ENCODE measurements at regions not wholly inside any gene's neighbourhood (a gene's known extent, or its start where the extent isn't known, plus 50 kb on each side); places are given as distances from the start of the nearest gene placed in this dataset.
"Not testable (repeated sequence)": the region's sequence is repeated elsewhere in the genome, so short reads cannot be mapped to it uniquely, and the experiment has no call there.

GRCh38 chr6:169378620-169379381, 125.2 kb upstream of the THBS2 start:
- DNase-seq = no peak

GRCh38 chr6:169376458-169376857, 122.8 kb upstream of the THBS2 start:
- DNase-seq = no peak

- DNase-seq = no peak
Observed at GRCh38 chr6:169372589-169372988, 118.9 kb upstream of the THBS2 start.

- DNase-seq = peak; percentile 52
Observed at GRCh38 chr6:169371344-169372127, 117.9 kb upstream of the THBS2 start.

GRCh38 chr6:169370666-169371343, 117.2 kb upstream of the THBS2 start:
- no peak for DNase-seq

DNA sequence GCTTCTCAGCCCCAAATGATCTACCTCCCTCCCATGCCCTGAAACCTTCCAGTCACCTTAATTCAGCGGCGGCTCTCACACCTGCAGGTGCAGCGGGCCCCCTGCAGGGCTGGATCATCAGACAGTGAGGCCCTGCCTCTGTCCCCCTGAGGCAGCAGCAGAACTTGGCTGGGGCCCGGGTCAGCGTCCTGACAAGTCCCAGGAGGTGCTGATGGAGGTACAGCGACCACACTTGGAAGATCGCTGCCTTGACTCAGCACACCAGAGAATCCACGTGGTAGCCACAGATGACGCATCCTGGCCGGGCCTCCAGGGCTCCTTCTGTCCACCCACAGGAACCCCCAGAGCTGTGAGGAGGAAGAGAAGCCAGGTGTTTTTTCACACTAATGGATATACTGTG, 116.4 kb upstream of the THBS2 start:
- no peak for DNase-seq

DNA sequence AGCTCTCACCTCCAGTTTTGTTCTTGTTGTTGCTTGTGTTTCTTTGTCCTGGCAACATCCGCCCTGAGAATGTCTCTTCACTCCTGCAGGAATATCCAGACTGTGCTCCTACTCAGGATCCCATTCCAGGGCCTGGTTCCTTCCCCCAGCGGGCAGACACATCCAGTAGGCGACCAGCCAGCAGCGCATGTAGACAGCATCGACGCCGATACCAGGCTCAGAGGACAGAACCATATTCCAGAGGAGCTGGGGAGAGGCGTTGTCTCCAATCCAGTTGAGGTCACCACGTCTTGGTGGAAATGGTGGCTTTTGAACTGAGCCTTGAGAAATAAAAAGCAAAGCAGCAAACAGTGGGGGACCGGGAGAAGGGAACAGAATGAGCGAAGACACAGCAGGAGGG, 114.6 kb upstream of the THBS2 start:
- no peak for DNase-seq

DNA sequence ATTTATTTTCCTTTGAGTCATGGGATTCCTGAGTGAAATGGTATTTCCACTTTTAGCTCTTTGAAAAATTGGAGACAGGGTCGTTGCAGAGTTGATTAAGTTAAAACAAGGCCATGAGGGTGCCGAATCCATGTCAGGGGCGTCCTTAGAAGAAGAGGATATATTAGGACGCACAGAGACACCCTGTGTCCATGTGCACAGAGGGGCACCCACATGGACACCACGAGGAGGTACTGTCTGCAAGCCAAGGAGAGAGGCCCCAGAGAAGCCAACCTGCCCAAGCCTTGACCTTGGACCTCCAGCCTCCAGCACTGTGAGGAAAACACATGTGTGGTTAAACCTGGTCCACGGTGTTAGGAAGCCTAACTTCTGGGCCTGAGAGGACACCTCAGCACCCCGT, 113.9 kb upstream of the THBS2 start:
- DNase-seq = no peak

GRCh38 chr6:169366258-169366901, 112.7 kb upstream of the THBS2 start:
- no peak for DNase-seq

- no peak for DNase-seq
Observed at GRCh38 chr6:169365567-169366257, 112.1 kb upstream of the THBS2 start.

DNA sequence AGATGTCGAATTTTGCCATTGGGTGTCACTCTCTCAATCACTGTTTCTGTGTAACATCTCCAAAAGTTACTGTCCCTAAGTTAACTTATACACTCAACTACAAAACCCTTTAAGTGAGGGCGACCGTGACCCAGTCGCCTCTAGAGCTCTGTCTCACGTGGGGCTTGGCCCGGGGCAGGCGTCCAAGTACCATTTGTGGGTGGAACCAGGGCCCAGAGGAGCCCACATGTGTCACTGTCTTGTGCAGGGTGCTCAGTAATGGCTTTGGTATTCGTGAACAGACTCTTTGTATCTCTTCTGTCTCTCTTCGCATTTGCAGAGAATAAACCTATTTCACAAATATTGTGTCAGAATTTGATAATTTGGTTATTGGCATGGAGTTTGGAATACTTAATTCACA, 109.9 kb upstream of the THBS2 start:
- peak; percentile 70 for DNase-seq

GRCh38 chr6:169362501-169363121, 109.0 kb upstream of the THBS2 start:
- DNase-seq = no peak

- not testable (repeated sequence) for DNase-seq
Observed at GRCh38 chr6:169355001-169355400, 101.4 kb upstream of the THBS2 start.

- DNase-seq = no peak
Observed at GRCh38 chr6:169345146-169345545, 91.5 kb upstream of the THBS2 start.

- DNase-seq = no peak
Observed at GRCh38 chr6:169344750-169345065, 91.1 kb upstream of the THBS2 start.

DNA sequence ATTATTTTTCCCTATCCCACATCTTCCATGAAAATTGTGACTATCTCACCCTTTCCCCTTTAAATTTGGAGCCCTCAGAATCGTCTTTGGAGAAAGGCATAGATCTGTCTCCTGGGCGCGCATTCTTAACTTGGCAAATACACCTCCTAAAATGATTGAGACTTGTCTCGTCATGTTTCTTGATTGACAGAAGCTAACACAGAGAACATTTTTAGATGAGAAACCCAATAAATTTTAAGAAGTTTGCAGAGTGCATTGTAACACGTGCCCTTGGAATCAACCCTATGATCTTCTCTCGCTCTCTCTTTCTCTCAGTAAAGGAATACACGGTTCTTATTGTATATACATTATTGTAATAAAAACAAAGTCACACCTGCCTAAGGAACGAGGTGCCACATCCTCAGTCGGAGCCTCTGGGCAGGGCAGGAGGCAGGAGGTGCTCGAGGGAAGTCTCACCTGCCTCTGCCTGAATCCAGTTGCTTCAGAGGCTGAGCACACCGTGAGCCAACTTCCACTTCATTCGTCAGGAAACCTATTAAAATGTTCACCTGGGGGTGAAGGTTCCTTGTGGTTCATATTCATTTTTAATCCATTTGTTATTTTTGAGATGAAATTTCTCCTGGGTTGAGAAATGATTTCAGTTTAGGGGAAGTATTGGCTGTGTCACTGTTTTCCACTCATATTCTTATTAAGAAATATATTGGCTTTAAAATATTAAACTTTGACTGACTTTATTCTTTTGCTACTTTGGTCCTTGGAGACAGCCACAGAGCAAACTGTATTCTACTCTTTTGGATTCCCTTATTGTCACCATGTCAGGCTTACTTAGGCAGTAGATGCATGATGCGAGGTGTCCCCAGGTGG, 90.5 kb upstream of the THBS2 start:
- no peak for DNase-seq

GRCh38 chr6:169342710-169343109, 89.1 kb upstream of the THBS2 start:
- no peak for DNase-seq

- DNase-seq = no peak
Observed at GRCh38 chr6:169341706-169342105, 88.1 kb upstream of the THBS2 start.

GRCh38 chr6:169341065-169341464, 87.4 kb upstream of the THBS2 start:
- DNase-seq = no peak

- DNase-seq = no peak
Observed at GRCh38 chr6:169340395-169340794, 86.7 kb upstream of the THBS2 start.

- no peak for DNase-seq
Observed at GRCh38 chr6:169339731-169340309, 86.2 kb upstream of the THBS2 start.

Data from EL (cell line).